ENCODE measurements at regions not wholly inside any gene's neighbourhood (a gene's known extent, or its start where the extent isn't known, plus 50 kb on each side); places are given as distances from the start of the nearest gene placed in this dataset.

DNA sequence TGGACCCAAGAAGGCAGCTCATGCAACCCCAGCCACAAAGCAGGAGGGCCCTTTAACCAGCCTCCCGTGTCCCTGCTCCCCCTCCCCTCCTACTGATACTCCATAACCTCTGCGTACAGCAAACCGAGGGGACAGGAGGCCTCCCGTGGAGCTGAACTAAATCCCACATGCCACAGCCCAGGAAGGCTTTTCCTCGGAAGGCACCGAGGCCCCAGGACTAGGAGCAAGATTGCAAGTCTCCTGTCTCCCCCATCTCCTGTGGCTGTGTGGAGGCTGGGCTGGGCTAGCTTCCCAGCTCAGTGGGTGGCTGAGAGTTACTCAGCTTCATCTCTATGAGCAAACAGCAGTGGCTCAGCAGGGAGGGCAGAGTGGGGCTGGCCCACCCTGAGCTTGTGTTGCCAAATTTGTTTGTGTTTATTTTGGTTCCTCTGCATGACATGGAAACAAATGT, 62.7 kb upstream of the NECTIN1 start (continued):
- TF ChIP-seq ZNF264 (CRISPR knock-in tag; IDR thresholded peaks at IDR 0.05) (no peak), ZNF354B (CRISPR knock-in tag; IDR thresholded peaks at IDR 0.05) (no peak), ZNF589 (CRISPR knock-in tag; conservative IDR thresholded peaks at IDR 0.05) (no peak)
- TF ChIP-seq, protein P1, sequence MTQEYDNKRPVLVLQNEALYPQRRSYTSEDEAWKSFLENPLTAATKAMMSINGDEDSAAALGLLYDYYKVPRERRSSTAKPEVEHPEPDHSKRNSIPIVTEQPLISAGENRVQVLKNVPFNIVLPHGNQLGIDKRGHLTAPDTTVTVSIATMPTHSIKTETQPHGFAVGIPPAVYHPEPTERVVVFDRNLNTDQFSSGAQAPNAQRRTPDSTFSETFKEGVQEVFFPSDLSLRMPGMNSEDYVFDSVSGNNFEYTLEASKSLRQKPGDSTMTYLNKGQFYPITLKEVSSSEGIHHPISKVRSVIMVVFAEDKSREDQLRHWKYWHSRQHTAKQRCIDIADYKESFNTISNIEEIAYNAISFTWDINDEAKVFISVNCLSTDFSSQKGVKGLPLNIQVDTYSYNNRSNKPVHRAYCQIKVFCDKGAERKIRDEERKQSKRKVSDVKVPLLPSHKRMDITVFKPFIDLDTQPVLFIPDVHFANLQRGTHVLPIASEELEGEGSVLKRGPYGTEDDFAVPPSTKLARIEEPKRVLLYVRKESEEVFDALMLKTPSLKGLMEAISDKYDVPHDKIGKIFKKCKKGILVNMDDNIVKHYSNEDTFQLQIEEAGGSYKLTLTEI (CRISPR knock-in tag; conservative IDR thresholded peaks at IDR 0.05), result no peak

- no peak overlapping the region for H3K4me3 ChIP-seq (replicated peaks in 1 of 3; ENCODE audit: insufficient read depth in 1 of 3, low read depth in 2 of 3, low read length in 3 of 3)
- ATAC-seq, result peak; percentile 20; the same call in 1 of the 3 replicates
- in situ Hi-C loops (cut with HindIII; ENCODE audit: extremely low pct_ligation_motif_present, low pct_unique_long_range_greater_than_20kb) (no loop called here), intact Hi-C loops (cut with micrococcal nuclease; ENCODE audit: unreplicated experiment) (no loop called here)
- peaks cover 8 to 29% of the 10 kb centered on the region in 2 experiments; a peak in 4 of 5 replicates for H3K27me3 ChIP-seq (ENCODE audit: control insufficient read depth in 1 of 2, insufficient read depth in 2 of 2, low read length in 2 of 2)
- no peak overlapping the region for H2AFZ ChIP-seq (ENCODE audit: low read length)
- 37% methylated on average over 5 of the region's 6 CpGs for WGBS (ENCODE audit: low lambda C conversion rate)
- CTCF ChIA-PET (ENCODE audit: low intra/inter-chr PET ratio, low total read pairs), result no interaction called here
- no peak for DNase-seq (ENCODE audit: low spot score)
- H4K20me1 ChIP-seq (ENCODE audit: insufficient read depth, low read length), result no peaks in the 10 kb centered on the region
- no peaks in the 10 kb centered on the region for H3K36me3 ChIP-seq (replicated peaks in 1 of 2; ENCODE audit: control insufficient read depth in 1 of 2, insufficient read depth in 2 of 2, low read length in 2 of 2)
- no peak overlapping the region for H3K4me2 ChIP-seq (ENCODE audit: low read depth, low read length)
- H3K79me2 ChIP-seq (ENCODE audit: insufficient read depth, low read length), result no peaks in the 10 kb centered on the region
- POLR2A ChIA-PET, result no interaction called here
- no peak for FAIRE-seq
- H3K27ac ChIP-seq (ENCODE audit: extremely low read length, insufficient read depth, low read length), result no peak overlapping the region
- no peaks in the 10 kb centered on the region for H3K9me3 ChIP-seq (ENCODE audit: low read length)
- BruUV-seq (replicated peaks), result no TSS peak
- no peaks in the 10 kb centered on the region for H3K4me1 ChIP-seq (ENCODE audit: insufficient read depth, low read length)
- H3K9ac ChIP-seq (ENCODE audit: insufficient read depth, low read depth, low read length), result no peak overlapping the region
- no peak for TF ChIP-seq ZNF878 (CRISPR knock-in tag; IDR thresholded peaks at IDR 0.05)
- TF ChIP-seq, protein P2, sequence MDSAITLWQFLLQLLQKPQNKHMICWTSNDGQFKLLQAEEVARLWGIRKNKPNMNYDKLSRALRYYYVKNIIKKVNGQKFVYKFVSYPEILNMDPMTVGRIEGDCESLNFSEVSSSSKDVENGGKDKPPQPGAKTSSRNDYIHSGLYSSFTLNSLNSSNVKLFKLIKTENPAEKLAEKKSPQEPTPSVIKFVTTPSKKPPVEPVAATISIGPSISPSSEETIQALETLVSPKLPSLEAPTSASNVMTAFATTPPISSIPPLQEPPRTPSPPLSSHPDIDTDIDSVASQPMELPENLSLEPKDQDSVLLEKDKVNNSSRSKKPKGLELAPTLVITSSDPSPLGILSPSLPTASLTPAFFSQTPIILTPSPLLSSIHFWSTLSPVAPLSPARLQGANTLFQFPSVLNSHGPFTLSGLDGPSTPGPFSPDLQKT (CRISPR knock-in tag; IDR thresholded peaks at IDR 0.05; ENCODE audit: borderline replicate concordance), result no peak
- no peak for TF ChIP-seq SUZ12 (IDR thresholded peaks at IDR 0.05; ENCODE audit: low read depth, low read length)
- TF ChIP-seq, protein P3, sequence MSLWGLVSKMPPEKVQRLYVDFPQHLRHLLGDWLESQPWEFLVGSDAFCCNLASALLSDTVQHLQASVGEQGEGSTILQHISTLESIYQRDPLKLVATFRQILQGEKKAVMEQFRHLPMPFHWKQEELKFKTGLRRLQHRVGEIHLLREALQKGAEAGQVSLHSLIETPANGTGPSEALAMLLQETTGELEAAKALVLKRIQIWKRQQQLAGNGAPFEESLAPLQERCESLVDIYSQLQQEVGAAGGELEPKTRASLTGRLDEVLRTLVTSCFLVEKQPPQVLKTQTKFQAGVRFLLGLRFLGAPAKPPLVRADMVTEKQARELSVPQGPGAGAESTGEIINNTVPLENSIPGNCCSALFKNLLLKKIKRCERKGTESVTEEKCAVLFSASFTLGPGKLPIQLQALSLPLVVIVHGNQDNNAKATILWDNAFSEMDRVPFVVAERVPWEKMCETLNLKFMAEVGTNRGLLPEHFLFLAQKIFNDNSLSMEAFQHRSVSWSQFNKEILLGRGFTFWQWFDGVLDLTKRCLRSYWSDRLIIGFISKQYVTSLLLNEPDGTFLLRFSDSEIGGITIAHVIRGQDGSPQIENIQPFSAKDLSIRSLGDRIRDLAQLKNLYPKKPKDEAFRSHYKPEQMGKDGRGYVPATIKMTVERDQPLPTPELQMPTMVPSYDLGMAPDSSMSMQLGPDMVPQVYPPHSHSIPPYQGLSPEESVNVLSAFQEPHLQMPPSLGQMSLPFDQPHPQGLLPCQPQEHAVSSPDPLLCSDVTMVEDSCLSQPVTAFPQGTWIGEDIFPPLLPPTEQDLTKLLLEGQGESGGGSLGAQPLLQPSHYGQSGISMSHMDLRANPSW (CRISPR knock-in tag; IDR thresholded peaks at IDR 0.05; ENCODE audit: borderline replicate concordance), result no peak
- no peak for TF ChIP-seq SPEN (CRISPR knock-in tag; IDR thresholded peaks at IDR 0.05; ENCODE audit: low read depth)
- TF ChIP-seq FOXK1 (CRISPR knock-in tag; IDR thresholded peaks at IDR 0.05; ENCODE audit: borderline replicate concordance, low read depth), result no peak
- TF ChIP-seq YY1 (IDR thresholded peaks at IDR 0.05; ENCODE audit: insufficient read depth, insufficient replicate concordance, low read depth, low read length), result no peak
- TF ChIP-seq, protein P4, sequence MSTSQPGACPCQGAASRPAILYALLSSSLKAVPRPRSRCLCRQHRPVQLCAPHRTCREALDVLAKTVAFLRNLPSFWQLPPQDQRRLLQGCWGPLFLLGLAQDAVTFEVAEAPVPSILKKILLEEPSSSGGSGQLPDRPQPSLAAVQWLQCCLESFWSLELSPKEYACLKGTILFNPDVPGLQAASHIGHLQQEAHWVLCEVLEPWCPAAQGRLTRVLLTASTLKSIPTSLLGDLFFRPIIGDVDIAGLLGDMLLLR (CRISPR knock-in tag; IDR thresholded peaks at IDR 0.05), result no peak
Observed at GRCh38 chr11:119791047-119791446, 62.0 kb upstream of the NECTIN1 start.

All from HepG2 (cell line).